GM18508 (cell line): ENCODE measurements at regions not wholly inside any gene's neighbourhood (a gene's known extent, or its start where the extent isn't known, plus 50 kb on each side); places are given as distances from the start of the nearest gene placed in this dataset.

Source experiments
- ATAC-seq: cut with Tn5 transposase; IDR thresholded peaks from one replicate; pipeline ENCODE4 v1.9.1; 2021; ENCODE audit warnings: moderate number of reproducible peaks; ENCODE audit not compliant: insufficient read depth, unreplicated experiment

DNA sequence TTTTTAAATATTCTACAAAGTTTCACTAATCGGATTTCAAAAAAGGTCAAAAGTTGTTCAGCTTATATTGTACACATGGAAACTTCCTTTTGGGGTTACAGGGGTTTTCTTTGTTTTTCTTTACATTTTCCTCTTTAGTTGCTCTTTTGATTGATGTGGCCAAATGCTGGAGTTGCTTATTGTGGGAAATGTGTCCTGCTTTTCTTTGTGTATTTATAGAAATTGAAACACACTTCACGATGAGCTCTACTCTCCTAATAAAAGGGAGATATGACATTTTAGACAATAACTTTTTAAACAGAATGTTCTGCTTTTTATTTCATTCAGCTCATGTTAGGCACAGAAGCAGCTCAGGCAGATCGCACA lies 50.7 kb upstream of the SPRY1 start:
- no peak for ATAC-seq

DNA sequence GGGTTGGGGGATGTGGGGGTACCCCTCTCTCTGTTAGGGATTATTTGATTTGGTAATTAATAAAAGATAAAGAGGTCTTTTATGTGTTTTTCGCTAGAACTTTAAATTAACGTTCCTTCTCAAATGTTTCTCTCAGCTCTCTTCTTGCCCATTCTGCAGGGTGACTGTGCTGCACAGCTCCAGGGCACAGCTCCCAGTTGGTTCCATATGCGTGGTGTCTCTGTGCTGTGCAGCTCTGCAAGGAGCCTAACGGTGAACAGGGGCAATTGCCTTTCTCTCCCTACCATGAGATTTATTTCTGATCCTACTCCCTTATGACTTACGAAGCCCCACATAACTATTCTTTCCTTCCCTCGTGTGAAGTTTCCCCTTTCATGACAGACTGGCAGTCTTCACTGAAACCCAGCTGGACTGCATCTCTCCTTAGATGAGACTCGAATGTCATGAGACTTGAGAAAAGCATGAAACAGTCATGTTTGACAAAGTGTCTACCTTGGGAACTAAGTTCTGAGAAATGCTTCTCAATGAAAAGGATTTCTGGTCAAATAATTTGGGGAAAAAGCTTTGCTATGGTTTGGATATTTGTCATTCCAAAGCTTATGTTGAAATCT lies 50.2 kb upstream of the SPRY1 start:
- ATAC-seq = no peak
